ENCODE measurements at regions not wholly inside any gene's neighbourhood (a gene's known extent, or its start where the extent isn't known, plus 50 kb on each side); places are given as distances from the start of the nearest gene placed in this dataset.

DNA sequence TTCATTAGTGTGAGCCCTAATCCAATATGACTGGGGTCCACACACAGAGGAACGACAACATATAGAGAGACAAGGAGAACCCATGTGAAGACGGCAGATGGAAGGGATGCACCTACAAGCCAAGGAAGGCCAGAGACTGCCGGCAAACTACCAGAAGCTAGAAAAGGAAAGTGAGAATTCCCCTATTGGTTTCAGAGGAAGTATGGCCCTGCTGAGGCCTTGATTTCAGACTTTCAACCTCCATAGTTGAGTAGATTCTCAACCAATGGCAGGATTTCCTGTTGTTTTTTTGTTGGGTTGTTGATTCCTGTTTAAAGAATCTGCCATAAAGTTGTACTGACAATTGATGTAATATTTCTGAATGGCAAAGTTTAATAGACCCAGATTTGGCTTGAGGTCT is 241.5 kb downstream of the SATB2 start:
- H3K27ac ChIP-seq: no peak overlapping the region
- H3K27me3 ChIP-seq (ENCODE audit: insufficient read depth, low read depth, severe bottlenecking): no peaks in the 10 kb centered on the region
- TF ChIP-seq, protein P1, sequence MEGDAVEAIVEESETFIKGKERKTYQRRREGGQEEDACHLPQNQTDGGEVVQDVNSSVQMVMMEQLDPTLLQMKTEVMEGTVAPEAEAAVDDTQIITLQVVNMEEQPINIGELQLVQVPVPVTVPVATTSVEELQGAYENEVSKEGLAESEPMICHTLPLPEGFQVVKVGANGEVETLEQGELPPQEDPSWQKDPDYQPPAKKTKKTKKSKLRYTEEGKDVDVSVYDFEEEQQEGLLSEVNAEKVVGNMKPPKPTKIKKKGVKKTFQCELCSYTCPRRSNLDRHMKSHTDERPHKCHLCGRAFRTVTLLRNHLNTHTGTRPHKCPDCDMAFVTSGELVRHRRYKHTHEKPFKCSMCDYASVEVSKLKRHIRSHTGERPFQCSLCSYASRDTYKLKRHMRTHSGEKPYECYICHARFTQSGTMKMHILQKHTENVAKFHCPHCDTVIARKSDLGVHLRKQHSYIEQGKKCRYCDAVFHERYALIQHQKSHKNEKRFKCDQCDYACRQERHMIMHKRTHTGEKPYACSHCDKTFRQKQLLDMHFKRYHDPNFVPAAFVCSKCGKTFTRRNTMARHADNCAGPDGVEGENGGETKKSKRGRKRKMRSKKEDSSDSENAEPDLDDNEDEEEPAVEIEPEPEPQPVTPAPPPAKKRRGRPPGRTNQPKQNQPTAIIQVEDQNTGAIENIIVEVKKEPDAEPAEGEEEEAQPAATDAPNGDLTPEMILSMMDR (IDR thresholded peaks at IDR 0.05; ENCODE audit: low read depth, low read length): no peak
- DNase-seq: no peak
- H3K36me3 ChIP-seq: no peaks in the 10 kb centered on the region
- H3K9me3 ChIP-seq (ENCODE audit: severe bottlenecking): peaks cover 9% of the 10 kb centered on the region
- no peak overlapping the region for H3K4me3 ChIP-seq (ENCODE audit: low read depth, low read length)

DNA sequence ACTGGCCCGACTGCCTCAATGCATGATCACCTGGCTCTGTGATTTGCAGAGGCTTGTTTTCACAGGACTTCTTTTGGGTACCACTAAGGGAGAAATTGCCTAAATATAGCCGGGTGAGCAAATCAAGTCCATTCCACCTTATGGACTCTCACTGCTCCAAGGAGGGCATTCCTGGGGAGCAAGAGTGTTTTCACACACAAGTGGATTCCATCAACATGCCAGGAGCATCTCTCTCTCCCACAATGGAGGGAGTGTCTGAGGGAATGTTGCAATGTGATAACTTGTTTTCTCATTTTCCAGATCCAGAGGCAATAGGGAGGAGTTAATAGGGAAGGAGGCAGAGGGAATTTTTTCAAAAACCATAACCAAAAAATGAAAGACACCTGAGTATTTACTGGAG is 250.7 kb downstream of the SATB2 start:
- TF ChIP-seq, protein P1 (IDR thresholded peaks at IDR 0.05; ENCODE audit: low read depth, low read length): no peak
- no peaks in the 10 kb centered on the region for H3K36me3 ChIP-seq
- no peaks in the 10 kb centered on the region for H3K27me3 ChIP-seq (ENCODE audit: insufficient read depth, low read depth, severe bottlenecking)
- DNase-seq: no peak
- H3K9me3 ChIP-seq (ENCODE audit: severe bottlenecking): peaks cover 3% of the 10 kb centered on the region
- no peak overlapping the region for H3K4me3 ChIP-seq (ENCODE audit: low read depth, low read length)
- no peak overlapping the region for H3K27ac ChIP-seq

DNA sequence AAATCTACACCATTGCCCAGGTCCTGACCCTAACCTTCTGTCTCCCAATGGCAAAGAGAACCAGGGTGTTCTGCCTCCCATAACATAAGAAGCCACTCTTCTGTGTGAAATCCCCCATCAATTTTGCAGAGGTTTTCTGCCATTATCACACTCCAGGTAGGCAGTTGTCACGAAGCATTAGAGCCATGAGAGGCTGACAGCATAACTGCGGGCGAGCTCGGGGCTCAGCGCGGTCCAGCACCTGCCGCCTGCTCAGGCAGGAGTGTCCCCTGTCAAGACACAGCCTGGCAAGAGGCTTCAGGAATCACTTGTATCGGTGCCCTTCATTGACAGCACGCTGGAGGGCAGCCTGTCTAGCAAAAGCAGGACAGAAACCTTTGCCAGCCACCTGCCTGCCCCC is 251.2 kb downstream of the SATB2 start:
- no peak for DNase-seq
- no peaks in the 10 kb centered on the region for H3K27me3 ChIP-seq (ENCODE audit: insufficient read depth, low read depth, severe bottlenecking)
- H3K36me3 ChIP-seq: no peaks in the 10 kb centered on the region
- H3K27ac ChIP-seq: no peak overlapping the region
- peaks cover 3% of the 10 kb centered on the region for H3K9me3 ChIP-seq (ENCODE audit: severe bottlenecking)
- TF ChIP-seq, protein P1 (IDR thresholded peaks at IDR 0.05; ENCODE audit: low read depth, low read length): no peak
- no peak overlapping the region for H3K4me3 ChIP-seq (ENCODE audit: low read depth, low read length)

DNA sequence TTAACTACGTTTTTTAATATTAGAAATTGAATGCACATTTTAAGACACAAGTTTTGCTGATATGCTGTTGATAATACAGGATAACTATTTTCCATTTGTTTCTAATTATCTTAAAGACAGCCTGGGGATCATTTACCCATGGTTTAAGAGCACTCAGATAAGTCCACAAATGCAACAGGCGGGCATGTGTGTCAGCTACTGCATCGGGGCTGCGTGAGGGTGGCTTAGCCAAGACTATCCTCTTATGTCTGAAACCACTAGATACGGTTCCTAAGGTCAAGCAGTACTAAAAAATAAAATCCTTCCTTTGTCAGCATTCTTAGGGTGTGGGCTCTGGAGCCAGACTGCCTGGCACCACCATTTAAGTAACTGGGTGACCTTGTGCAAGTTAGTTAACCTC is 254.8 kb downstream of the SATB2 start:
- DNase-seq: peak; percentile 84
- TF ChIP-seq, protein P1 (IDR thresholded peaks at IDR 0.05; ENCODE audit: low read depth, low read length): no peak
- H3K9me3 ChIP-seq (ENCODE audit: severe bottlenecking): peaks cover 3% of the 10 kb centered on the region

DNA sequence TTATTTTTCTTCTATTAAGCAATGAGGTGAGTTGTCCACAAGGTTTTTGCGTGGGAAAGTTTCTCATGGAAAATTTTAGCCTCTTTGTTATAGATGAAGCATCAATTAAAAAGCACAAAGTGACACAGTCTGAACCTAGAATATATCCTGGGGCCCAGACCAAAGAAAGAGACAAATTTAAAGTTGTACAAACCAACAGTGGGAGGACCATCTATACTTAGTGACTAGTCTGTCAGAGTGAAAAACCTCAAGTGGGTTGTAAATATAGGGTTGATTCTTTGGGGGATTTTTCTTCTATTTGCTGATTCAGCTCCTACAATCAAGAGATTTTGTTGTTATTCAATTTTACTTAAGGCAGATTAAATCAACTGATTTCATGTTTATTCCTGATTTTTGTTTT is 256.2 kb downstream of the SATB2 start:
- Histone ChIP-seq H3K27ac (no peak overlapping the region), H3K27me3 (ENCODE audit: insufficient read depth, low read depth, severe bottlenecking) (no peaks in the 10 kb centered on the region), H3K9me3 (ENCODE audit: severe bottlenecking) (peaks cover 3% of the 10 kb centered on the region), H3K4me3 (ENCODE audit: low read depth, low read length) (no peak overlapping the region), H3K36me3 (no peaks in the 10 kb centered on the region)
- no peak for DNase-seq
- TF ChIP-seq, protein P1 (IDR thresholded peaks at IDR 0.05; ENCODE audit: low read depth, low read length): no peak

More for the DNA sequence above, 254.8 kb downstream of the SATB2 start:
- no peaks in the 10 kb centered on the region for H3K27me3 ChIP-seq (ENCODE audit: insufficient read depth, low read depth, severe bottlenecking)
- no peaks in the 10 kb centered on the region for H3K36me3 ChIP-seq
- H3K4me3 ChIP-seq (ENCODE audit: low read depth, low read length): no peak overlapping the region
- no peak overlapping the region for H3K27ac ChIP-seq

DNA sequence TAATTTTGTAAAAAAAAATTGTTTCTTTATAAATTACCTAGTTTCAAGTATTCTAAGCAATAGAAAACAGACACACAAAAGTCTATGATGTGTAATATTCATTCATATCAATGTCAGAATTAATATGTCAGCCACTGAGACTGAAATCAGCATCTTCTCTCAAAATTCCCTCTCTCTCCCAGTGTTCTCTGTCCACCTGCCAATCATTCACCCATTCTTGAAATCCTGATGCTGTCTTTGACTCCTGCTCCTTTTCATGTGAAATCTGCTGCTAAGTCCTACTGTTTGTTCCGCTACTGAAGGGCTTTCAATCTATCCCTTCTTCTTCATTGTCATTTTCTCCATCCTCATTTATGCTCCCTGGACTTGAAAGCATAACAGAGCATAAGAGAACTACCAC is 257.9 kb downstream of the SATB2 start:
- Histone ChIP-seq H3K9me3 (ENCODE audit: severe bottlenecking) (peaks cover 3% of the 10 kb centered on the region), H3K36me3 (no peaks in the 10 kb centered on the region), H3K27me3 (ENCODE audit: insufficient read depth, low read depth, severe bottlenecking) (no peaks in the 10 kb centered on the region), H3K4me3 (ENCODE audit: low read depth, low read length) (no peak overlapping the region), H3K27ac (no peak overlapping the region)
- DNase-seq: no peak
- TF ChIP-seq, protein P1 (IDR thresholded peaks at IDR 0.05; ENCODE audit: low read depth, low read length): no peak
